ENCODE measurements at regions not wholly inside any gene's neighbourhood (a gene's known extent, or its start where the extent isn't known, plus 50 kb on each side); places are given as distances from the start of the nearest gene placed in this dataset.

GRCh38 chr9:84463272-84463671 lies 122.7 kb upstream of the SLC28A3 start:
- TF ChIP-seq, protein P1, sequence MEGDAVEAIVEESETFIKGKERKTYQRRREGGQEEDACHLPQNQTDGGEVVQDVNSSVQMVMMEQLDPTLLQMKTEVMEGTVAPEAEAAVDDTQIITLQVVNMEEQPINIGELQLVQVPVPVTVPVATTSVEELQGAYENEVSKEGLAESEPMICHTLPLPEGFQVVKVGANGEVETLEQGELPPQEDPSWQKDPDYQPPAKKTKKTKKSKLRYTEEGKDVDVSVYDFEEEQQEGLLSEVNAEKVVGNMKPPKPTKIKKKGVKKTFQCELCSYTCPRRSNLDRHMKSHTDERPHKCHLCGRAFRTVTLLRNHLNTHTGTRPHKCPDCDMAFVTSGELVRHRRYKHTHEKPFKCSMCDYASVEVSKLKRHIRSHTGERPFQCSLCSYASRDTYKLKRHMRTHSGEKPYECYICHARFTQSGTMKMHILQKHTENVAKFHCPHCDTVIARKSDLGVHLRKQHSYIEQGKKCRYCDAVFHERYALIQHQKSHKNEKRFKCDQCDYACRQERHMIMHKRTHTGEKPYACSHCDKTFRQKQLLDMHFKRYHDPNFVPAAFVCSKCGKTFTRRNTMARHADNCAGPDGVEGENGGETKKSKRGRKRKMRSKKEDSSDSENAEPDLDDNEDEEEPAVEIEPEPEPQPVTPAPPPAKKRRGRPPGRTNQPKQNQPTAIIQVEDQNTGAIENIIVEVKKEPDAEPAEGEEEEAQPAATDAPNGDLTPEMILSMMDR (IDR thresholded peaks at IDR 0.05; ENCODE audit: unreplicated experiment): no peak
- Mint-ChIP-seq H3K4me3 (ENCODE audit: unreplicated experiment) (no peak overlapping the region), H3K4me1 (ENCODE audit: unreplicated experiment) (no peaks in the 10 kb centered on the region), H3K36me3 (ENCODE audit: low read depth, unreplicated experiment) (no peaks in the 10 kb centered on the region), H3K27ac (ENCODE audit: unreplicated experiment) (no peak overlapping the region), H3K27me3 (ENCODE audit: unreplicated experiment) (no peaks in the 10 kb centered on the region), H3K9me3 (ENCODE audit: unreplicated experiment) (no peaks in the 10 kb centered on the region)
- DNase-seq (ENCODE audit: low spot score): no peak

DNA sequence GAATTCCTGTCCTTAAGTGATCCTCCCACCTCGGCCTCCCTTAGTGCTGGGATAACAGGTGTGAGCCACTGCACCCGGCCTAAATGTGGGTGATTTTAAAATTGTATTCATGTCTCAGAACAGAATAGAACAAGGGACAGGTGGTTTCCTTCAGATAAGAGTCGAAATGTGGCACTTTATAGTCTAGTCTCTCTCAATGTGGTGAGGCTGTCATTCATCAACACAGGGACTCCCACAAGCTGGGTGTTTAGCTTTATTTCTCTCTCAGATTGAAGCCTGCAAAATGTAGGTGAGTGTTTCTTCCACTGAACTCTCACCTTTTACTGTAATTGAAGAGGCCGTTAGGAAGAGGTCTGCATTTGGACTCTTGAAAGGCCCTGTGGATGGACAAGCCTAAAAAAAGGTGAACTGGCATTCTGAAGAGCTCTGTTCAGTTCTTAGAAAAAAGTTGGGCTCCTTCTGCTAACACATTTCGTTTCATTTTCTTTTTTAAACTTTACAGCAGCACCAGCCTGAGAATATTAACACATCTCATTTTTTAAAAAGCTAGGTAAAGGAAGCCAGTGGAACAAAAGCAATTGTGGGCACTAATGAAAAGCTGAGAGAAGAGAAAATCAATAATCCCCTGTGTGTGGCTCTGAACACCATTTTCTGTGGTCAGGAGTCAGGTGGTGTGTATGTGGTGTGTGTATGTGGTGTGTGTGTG lies 126.2 kb upstream of the SLC28A3 start:
- H3K27me3 Mint-ChIP-seq (ENCODE audit: unreplicated experiment): no peaks in the 10 kb centered on the region
- TF ChIP-seq, protein P1 (IDR thresholded peaks at IDR 0.05; ENCODE audit: unreplicated experiment): no peak

DNA sequence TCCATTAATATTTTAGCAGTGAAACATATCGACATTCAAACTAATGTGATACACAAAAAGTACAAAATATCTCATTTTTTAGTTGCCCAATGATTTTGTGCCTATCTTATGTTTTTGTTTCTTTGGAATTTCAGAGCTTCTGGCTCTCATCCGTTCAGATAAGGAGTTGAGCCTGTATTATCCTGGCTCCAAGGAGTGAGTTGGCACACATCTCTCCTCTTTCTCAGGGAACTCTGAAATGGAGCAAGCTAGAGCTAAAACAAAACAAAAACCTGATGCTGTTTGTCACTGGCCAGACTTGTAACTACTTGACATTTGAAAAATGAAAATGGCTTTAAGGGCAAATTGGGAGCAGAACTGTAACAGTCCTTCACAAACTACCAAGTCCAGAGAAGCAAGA lies 131.3 kb upstream of the SLC28A3 start:
- no peaks in the 10 kb centered on the region for H3K9me3 Mint-ChIP-seq (ENCODE audit: unreplicated experiment)
- no peaks in the 10 kb centered on the region for H3K27me3 Mint-ChIP-seq (ENCODE audit: unreplicated experiment)
- TF ChIP-seq, protein P1 (IDR thresholded peaks at IDR 0.05; ENCODE audit: unreplicated experiment): no peak
- DNase-seq (ENCODE audit: low spot score): no peak
- H3K4me1 Mint-ChIP-seq (ENCODE audit: unreplicated experiment): no peaks in the 10 kb centered on the region
- H3K36me3 Mint-ChIP-seq (ENCODE audit: low read depth, unreplicated experiment): no peaks in the 10 kb centered on the region
- no peak overlapping the region for H3K27ac Mint-ChIP-seq (ENCODE audit: unreplicated experiment)
- H3K4me3 Mint-ChIP-seq (ENCODE audit: unreplicated experiment): no peak overlapping the region

More for the DNA sequence above, 126.2 kb upstream of the SLC28A3 start:
- Mint-ChIP-seq H3K4me1 (ENCODE audit: unreplicated experiment) (no peaks in the 10 kb centered on the region), H3K36me3 (ENCODE audit: low read depth, unreplicated experiment) (no peaks in the 10 kb centered on the region), H3K9me3 (ENCODE audit: unreplicated experiment) (no peaks in the 10 kb centered on the region), H3K27ac (ENCODE audit: unreplicated experiment) (no peak overlapping the region), H3K4me3 (ENCODE audit: unreplicated experiment) (no peak overlapping the region)
- DNase-seq (ENCODE audit: low spot score): no peak

GRCh38 chr9:84478996-84479395 lies 138.4 kb upstream of the SLC28A3 start:
- Mint-ChIP-seq H3K27me3 (ENCODE audit: unreplicated experiment) (no peaks in the 10 kb centered on the region), H3K27ac (ENCODE audit: unreplicated experiment) (no peak overlapping the region), H3K4me3 (ENCODE audit: unreplicated experiment) (no peak overlapping the region), H3K36me3 (ENCODE audit: low read depth, unreplicated experiment) (no peaks in the 10 kb centered on the region), H3K4me1 (ENCODE audit: unreplicated experiment) (no peaks in the 10 kb centered on the region), H3K9me3 (ENCODE audit: unreplicated experiment) (no peaks in the 10 kb centered on the region)
- TF ChIP-seq, protein P1 (IDR thresholded peaks at IDR 0.05; ENCODE audit: unreplicated experiment): no peak
- no peak for DNase-seq (ENCODE audit: low spot score)

DNA sequence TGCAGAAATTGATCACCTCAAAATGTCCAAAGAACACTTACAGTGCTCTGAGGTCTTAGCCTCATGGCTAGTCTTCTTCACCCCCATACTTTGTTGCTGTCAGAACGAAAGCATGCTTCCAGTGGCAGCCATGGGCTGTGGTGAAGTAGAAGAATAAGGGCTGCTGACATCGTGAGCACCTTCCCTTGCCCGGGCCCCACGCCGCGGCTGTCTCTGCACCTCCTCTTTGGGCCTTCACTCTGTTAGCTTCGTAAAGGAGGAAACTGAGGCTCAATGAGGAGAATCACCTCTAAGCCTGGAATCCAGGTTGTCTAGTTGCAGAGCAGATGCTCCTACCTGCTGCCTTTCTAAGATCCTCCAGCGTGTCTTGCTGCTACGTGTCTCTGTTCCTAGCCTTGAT lies 139.5 kb upstream of the SLC28A3 start:
- H3K36me3 Mint-ChIP-seq (ENCODE audit: low read depth, unreplicated experiment): no peaks in the 10 kb centered on the region
- no peaks in the 10 kb centered on the region for H3K4me1 Mint-ChIP-seq (ENCODE audit: unreplicated experiment)
- H3K27me3 Mint-ChIP-seq (ENCODE audit: unreplicated experiment): no peaks in the 10 kb centered on the region
- TF ChIP-seq, protein P1 (IDR thresholded peaks at IDR 0.05; ENCODE audit: unreplicated experiment): no peak
- H3K4me3 Mint-ChIP-seq (ENCODE audit: unreplicated experiment): no peak overlapping the region
- no peak overlapping the region for H3K27ac Mint-ChIP-seq (ENCODE audit: unreplicated experiment)
- DNase-seq (ENCODE audit: low spot score): no peak
- H3K9me3 Mint-ChIP-seq (ENCODE audit: unreplicated experiment): no peaks in the 10 kb centered on the region

Measured in endothelial cell (in vitro differentiated cells).